ENCODE measurements at regions not wholly inside any gene's neighbourhood (a gene's known extent, or its start where the extent isn't known, plus 50 kb on each side); places are given as distances from the start of the nearest gene placed in this dataset.
A peak's percentile ranks its signal among the peaks of the same experiment; 100 is the strongest.

GRCh38 chr4:41883988-41884734 lies 51.1 kb upstream of the TMEM33 start:
- no peak for FAIRE-seq
- peak; percentile 12 for DNase-seq (ENCODE audit: insufficient read length, low spot score)

DNA sequence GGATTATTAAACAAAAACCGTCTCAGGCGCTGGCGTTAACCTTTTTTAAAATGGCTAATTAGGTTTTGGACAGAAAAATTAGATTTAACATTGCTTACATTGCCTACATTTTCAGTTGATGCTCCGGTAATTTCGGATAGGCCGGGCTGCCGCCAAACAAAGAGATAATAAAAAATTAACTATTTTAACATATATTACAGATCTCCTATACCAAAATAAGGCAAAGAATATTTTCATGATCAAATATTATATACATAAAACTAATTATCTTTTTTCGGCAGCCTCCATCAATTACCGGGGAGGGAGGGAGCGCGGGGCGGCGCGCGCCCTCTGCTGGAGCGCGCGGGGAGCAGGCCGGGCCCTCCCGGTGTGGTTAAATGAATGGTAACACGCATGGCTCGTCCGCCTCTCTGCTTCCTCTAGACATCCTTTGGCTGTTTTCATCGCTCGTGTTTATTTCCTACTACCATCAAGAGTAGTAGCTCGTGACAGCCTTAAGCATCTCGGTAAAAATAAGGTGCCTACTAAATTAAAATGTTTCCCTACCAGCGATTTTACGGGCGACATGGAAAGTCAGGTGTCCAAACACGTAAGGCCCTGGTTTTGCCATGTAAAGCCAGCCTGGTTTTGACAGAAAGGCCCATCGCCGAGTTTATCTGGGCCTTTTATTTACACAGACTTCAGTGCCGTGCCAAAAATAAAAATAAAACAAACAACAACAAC lies 52.4 kb upstream of the TMEM33 start:
- FAIRE-seq (no peak), DNase-seq (ENCODE audit: insufficient read length, low spot score) (peak; percentile 64)

- FAIRE-seq (no peak), DNase-seq (ENCODE audit: insufficient read length, low spot score) (no peak)
Observed at GRCh38 chr4:41881981-41882624, 53.1 kb upstream of the TMEM33 start.

DNA sequence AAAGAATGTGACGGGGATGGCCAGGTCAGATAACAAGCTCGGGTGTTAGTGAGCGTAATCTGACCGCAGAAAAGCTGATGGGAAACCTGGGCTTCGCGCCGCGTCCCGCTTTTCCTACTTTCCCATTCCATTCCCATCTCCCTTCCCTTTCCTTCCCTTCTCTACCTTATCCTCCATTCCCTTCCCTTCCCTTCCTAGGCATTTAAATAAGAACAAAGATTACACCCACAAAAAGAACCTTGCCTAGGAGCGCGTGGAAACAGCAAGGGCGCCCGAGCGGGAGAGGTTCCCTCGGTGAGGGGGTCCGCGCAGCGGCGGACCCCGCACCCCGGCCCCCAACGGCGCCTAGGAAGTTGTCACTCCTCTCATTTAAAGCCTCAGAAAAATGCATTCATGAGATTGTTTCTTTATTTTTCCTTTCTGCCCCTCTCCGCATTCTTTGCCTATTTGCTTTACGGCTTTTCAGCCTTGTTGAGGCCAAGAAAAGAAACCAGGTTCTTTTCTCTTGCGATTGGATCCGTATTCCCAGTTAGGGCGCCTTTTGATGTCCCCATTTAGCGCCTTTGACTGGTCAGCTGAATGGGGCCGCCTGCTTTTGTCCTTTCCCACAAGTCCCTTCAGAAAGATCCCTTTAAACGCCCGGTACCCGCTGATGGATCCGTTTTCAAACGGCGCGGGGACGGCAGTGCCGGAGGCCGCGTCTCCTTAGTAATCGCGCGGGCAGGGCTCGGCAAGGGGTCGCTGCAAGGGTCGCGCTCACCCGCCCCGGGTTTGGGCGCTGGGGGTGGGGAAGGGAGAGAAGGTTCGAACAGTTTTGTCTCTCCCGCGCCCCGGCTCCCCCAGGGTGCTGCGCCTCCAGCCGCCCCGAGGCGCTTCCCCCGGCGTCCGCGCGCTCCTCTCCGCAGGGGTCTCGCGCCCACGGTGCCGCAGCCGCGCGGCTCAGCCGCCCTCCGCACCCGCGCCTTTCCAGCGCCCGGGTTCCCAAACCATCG lies 54.1 kb upstream of the TMEM33 start:
- DNase-seq (ENCODE audit: insufficient read length, low spot score) (peak; percentile 30), FAIRE-seq (no peak)

- FAIRE-seq (no peak), DNase-seq (ENCODE audit: insufficient read length, low spot score) (no peak)
Observed at GRCh38 chr4:41880022-41880837, 55.0 kb upstream of the TMEM33 start.

DNA sequence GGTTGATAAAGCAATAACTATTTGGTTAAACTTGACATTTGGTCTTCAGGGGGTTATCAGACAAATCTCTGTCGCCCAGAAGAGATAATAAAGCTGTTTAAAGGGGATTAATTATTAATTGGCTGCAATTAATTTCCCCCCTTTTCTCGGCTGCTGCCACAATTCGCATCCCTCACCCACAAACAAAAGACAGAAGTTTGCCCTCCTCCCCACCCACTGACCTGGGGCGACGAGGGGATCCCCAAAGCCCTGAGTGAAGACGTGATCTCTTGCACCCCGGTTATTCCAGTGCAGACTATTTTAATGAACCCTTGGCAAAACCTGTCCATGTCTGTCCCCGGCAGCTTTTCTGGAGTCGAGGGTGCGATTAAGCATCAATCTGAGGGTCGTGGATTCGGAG lies 55.7 kb upstream of the TMEM33 start:
- DNase-seq (ENCODE audit: insufficient read length, low spot score) (no peak), FAIRE-seq (no peak)

GRCh38 chr4:41878991-41879491 lies 56.2 kb upstream of the TMEM33 start:
- FAIRE-seq (no peak), DNase-seq (ENCODE audit: insufficient read length, low spot score) (no peak)

GRCh38 chr4:41878170-41878969 lies 56.9 kb upstream of the TMEM33 start:
- DNase-seq (ENCODE audit: insufficient read length, low spot score) (no peak), FAIRE-seq (no peak)

DNA sequence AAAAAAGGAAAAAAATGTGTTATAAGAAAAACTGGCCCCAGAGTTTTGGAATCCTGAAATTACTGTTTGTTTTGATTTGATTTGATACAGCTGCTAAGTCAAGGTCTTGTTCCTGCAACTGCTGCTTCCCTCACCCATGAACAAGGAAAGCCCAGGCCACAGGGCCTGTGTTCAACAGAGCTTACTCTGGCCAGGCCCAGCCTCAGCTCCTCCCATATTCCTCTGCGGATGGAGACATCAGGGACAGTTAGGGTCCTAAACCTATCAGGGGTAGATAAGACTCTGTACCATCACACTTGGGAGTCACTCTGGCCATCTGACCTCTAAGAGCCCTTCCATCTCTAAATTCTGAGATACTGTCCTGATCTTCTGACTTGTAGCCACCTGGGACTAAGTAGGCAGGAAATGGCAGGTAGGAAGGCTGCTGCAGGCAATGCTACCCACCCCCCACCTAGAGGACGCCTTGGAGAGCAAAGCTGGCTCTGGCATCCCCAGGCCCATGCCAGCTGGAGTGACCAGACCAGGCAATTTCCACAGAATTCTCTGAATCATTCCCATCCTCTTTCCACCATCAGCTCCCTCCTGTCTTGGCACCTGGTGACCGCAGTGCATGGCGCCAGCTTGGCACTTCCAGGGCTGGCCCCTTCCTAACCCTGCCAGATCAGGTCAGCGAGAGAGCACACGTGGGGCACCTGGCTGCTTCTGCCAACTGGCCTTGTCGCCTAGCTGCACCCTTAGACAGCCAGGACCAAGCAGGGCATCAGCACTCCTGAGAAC lies 58.0 kb upstream of the TMEM33 start:
- DNase-seq (ENCODE audit: insufficient read length, low spot score) (no peak), FAIRE-seq (no peak)

- FAIRE-seq, result no peak
- DNase-seq (ENCODE audit: insufficient read length, low spot score), result no peak
Observed at GRCh38 chr4:41874873-41875272, 60.4 kb upstream of the TMEM33 start.

GRCh38 chr4:41874398-41874797 lies 60.8 kb upstream of the TMEM33 start:
- FAIRE-seq (no peak), DNase-seq (ENCODE audit: insufficient read length, low spot score) (no peak)

GRCh38 chr4:41873380-41874295 lies 61.6 kb upstream of the TMEM33 start:
- FAIRE-seq (no peak), DNase-seq (ENCODE audit: insufficient read length, low spot score) (no peak)

DNA sequence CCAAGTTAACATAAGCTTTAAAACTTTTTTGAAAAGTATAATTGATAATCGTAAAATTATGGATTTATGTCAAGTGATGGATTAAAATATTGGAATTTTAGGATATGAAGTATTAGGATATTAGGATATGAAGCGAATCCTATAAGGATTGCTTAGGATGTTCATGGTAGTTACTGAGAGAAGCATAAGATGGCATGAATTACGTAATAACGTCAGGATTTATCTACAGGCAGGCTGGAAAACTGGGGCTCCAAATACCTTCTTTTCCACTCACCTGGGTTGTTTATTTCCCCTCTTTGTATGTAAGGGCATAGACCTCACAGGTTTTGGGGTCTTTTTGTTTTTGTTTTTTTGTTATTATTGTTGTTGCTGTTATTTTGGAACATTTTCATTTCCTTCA lies 65.2 kb upstream of the TMEM33 start:
- DNase-seq (ENCODE audit: insufficient read length, low spot score) (no peak), FAIRE-seq (no peak)

DNA sequence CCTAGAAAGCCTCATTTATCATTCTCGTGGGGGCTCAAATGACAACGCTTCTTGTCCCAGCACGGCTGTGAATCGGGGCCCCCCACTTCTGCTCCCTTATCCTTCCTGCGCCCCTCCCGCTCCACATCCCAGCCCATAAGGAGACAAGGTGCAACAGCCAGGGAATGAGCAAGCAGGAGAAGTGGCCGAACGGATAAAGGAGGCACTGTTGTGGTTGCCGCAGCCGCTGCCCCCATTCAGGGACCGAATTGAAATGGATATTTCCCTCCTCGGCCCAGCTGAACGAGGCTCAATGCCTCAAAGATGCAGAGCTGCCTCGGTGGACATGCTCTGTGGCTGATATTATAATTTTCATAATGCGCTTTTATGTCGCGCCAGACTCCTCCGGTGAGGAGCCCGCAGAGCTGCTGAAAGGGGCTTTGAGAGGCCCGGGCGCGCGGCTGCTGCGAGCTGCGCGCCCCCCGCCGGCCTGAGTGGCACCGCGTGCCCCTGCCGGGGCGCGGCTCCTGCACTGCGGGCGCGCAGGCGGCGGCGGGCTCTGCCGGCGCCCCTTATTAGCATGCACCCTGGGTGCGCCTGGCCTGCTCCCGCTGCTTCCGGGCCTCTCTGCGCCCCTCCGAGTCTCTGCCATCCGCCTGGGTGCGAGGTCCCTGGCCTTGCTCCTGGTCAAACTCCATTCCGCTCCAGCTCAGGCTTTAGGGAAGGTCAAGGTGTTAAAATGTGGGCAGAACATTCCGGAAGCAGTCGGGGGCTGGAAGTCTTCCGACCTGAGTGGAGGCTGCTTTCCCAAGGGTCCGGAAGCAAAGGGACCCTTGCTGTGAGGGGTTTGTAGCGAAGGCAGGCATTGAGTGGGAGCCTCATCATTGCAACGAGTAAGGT lies 68.2 kb upstream of the TMEM33 start:
- FAIRE-seq (no peak), DNase-seq (ENCODE audit: insufficient read length, low spot score) (no peak)

- DNase-seq (ENCODE audit: insufficient read length, low spot score) (no peak), FAIRE-seq (no peak)
Observed at GRCh38 chr4:41865981-41866798, 69.0 kb upstream of the TMEM33 start.
